HEK293T (cell line): ENCODE measurements at regions not wholly inside any gene's neighbourhood (a gene's known extent, or its start where the extent isn't known, plus 50 kb on each side); places are given as distances from the start of the nearest gene placed in this dataset.
"Not testable (repeated sequence)": the region's sequence is repeated elsewhere in the genome, so short reads cannot be mapped to it uniquely, and the experiment has no call there.

ENCODE experiments used
- CTCF ChIA-PET: fragments of 350-600 bp; formaldehyde crosslinking; extraction: SDS; loops from one replicate; lab custom pipeline; 2021; ENCODE audit warnings: antibody characterized with exemption, inconsistent platforms; lab: Yijun Ruan, JAX
- POLR2A ChIA-PET: fragments of 350-600 bp; formaldehyde crosslinking; extraction: SDS; loops from one replicate; lab custom pipeline; 2020; ENCODE audit warnings: antibody characterized with exemption, inconsistent platforms; lab: Yijun Ruan, JAX
- DNase-seq: peaks from one replicate; pipeline ENCODE4 v3.0.0; 2012; ENCODE audit warnings: mixed read lengths; ENCODE audit errors: extremely low spot score
- ARNT ChIP-seq: fragments of 450-650 bp; IDR thresholded peaks from 2 replicates; pipeline ENCODE4 v1.6.1; 2017; ENCODE audit warnings: mild to moderate bottlenecking
- BHLHE40 ChIP-seq: fragments of 450-650 bp; IDR thresholded peaks from 2 replicates; pipeline ENCODE4 v1.6.1; 2016; ENCODE audit warnings: mild to moderate bottlenecking, moderate library complexity, borderline replicate concordance
- CTBP1 ChIP-seq: fragments of 450-650 bp; IDR thresholded peaks from 2 replicates; pipeline ENCODE4 v1.6.1; 2016; ENCODE audit warnings: borderline replicate concordance
- ELF4 ChIP-seq: fragments of 450-650 bp; IDR thresholded peaks from 2 replicates; pipeline ENCODE4 v1.6.1; 2017; ENCODE audit warnings: antibody characterized with exemption
- FOXA1 ChIP-seq: fragments of 450-650 bp; IDR thresholded peaks from 2 replicates; pipeline ENCODE4 v1.6.1; 2016; ENCODE audit warnings: mild to moderate bottlenecking
- FOXK2 ChIP-seq: fragments of 450-650 bp; IDR thresholded peaks from 2 replicates; pipeline ENCODE4 v1.6.1; 2016; ENCODE audit warnings: mild to moderate bottlenecking
- FOXM1 ChIP-seq: fragments of 450-650 bp; IDR thresholded peaks from 2 replicates; pipeline ENCODE4 v1.6.1; 2017; ENCODE audit warnings: mild to moderate bottlenecking, borderline replicate concordance
- HDGF ChIP-seq: fragments of 450-650 bp; IDR thresholded peaks from 2 replicates; pipeline ENCODE4 v1.6.1; 2017; ENCODE audit warnings: antibody characterized with exemption, borderline replicate concordance
- L3MBTL2 ChIP-seq: fragments of 450-650 bp; conservative IDR thresholded peaks from 2 replicates; pipeline ENCODE4 v1.6.1; 2016; ENCODE audit warnings: mild to moderate bottlenecking
- LEF1 ChIP-seq: fragments of 450-650 bp; IDR thresholded peaks from 2 replicates; pipeline ENCODE4 v1.6.1; 2017; ENCODE audit warnings: mild to moderate bottlenecking, borderline replicate concordance
- NFRKB ChIP-seq: fragments of 450-650 bp; IDR thresholded peaks from 2 replicates; pipeline ENCODE4 v1.6.1; 2016; ENCODE audit warnings: mild to moderate bottlenecking, moderate library complexity
- PKNOX1 ChIP-seq: fragments of 450-650 bp; IDR thresholded peaks from 2 replicates; pipeline ENCODE4 v1.6.1; 2016
- SP1 ChIP-seq: fragments of 450-650 bp; IDR thresholded peaks from 2 replicates; pipeline ENCODE4 v1.6.1; 2017
- SUZ12 ChIP-seq: fragments of 450-650 bp; IDR thresholded peaks from 2 replicates; pipeline ENCODE4 v1.6.1; 2016; ENCODE audit warnings: mild to moderate bottlenecking
- TARDBP ChIP-seq: fragments of 450-650 bp; IDR thresholded peaks from 2 replicates; pipeline ENCODE4 v1.6.1; 2016
- ZNF384 ChIP-seq: fragments of 450-650 bp; IDR thresholded peaks from 2 replicates; pipeline ENCODE4 v1.6.1; 2016

GRCh38 chr15:31606931-31607497 is 280.4 kb downstream of the KLF13 start:
- no peak for TF ChIP-seq ELF4
- no peak for TF ChIP-seq TARDBP
- no peak for TF ChIP-seq NFRKB
- TF ChIP-seq FOXK2: no peak
- TF ChIP-seq LEF1: no peak
- no peak for TF ChIP-seq ZNF384
- TF ChIP-seq HDGF: no peak
- no peak for DNase-seq

GRCh38 chr15:31607656-31608055 is 281.0 kb downstream of the KLF13 start:
- TF ChIP-seq ELF4 (no peak), BHLHE40 (no peak), FOXA1 (no peak), CTBP1 (no peak), FOXM1 (no peak), HDGF (no peak), SUZ12 (no peak)
- POLR2A ChIA-PET: no interaction called here
- DNase-seq: no peak
- CTCF ChIA-PET: no interaction called here

More at GRCh38 chr15:31606931-31607497, 280.4 kb downstream of the KLF13 start:
- CTCF ChIA-PET: no interaction called here
- POLR2A ChIA-PET: no interaction called here

- no peak for TF ChIP-seq BHLHE40
- TF ChIP-seq HDGF: no peak
- TF ChIP-seq ARNT: no peak
- no peak for TF ChIP-seq FOXM1
- TF ChIP-seq FOXA1: no peak
- TF ChIP-seq SP1: no peak
- no peak for TF ChIP-seq SUZ12
- TF ChIP-seq CTBP1: no peak
- no peak for TF ChIP-seq LEF1
- no peak for TF ChIP-seq FOXK2
- TF ChIP-seq L3MBTL2: no peak
- no peak for TF ChIP-seq TARDBP
- no peak for TF ChIP-seq ZNF384
- no peak for TF ChIP-seq NFRKB
- TF ChIP-seq ELF4: no peak
- no peak for TF ChIP-seq PKNOX1
- DNase-seq: no peak
- POLR2A ChIA-PET: no interaction called here
- CTCF ChIA-PET: interaction anchor here (0.7 kb wide), 1 partner anchor 471 kb away, joined by 3 read pairs; no protein-coding TSS in a partner anchor
Measured at GRCh38 chr15:31609258-31609681, 282.6 kb downstream of the KLF13 start.

- ChIA-PET POLR2A (no interaction called here), CTCF (interaction anchor here (0.7 kb wide), 1 partner anchor 472 kb away, joined by 3 read pairs; no protein-coding TSS in a partner anchor)
- TF ChIP-seq FOXM1 (no peak), HDGF (no peak), SUZ12 (no peak), BHLHE40 (no peak), ELF4 (no peak), TARDBP (no peak), PKNOX1 (no peak), L3MBTL2 (no peak), CTBP1 (no peak), FOXK2 (no peak), ZNF384 (no peak), FOXA1 (no peak), LEF1 (no peak), NFRKB (no peak), ARNT (no peak), SP1 (no peak)
- DNase-seq: no peak
Measured at GRCh38 chr15:31609906-31610305, 283.3 kb downstream of the KLF13 start.

GRCh38 chr15:31615643-31616415 is 289.2 kb downstream of the KLF13 start:
- ChIA-PET CTCF (no interaction called here), POLR2A (no interaction called here)
- TF ChIP-seq NFRKB (no peak), ARNT (no peak), HDGF (no peak), L3MBTL2 (no peak), SP1 (no peak), FOXA1 (no peak), PKNOX1 (no peak), SUZ12 (no peak), FOXK2 (no peak), FOXM1 (no peak), CTBP1 (no peak), TARDBP (no peak), LEF1 (no peak), ZNF384 (no peak), ELF4 (no peak)
- DNase-seq: no peak

- CTCF ChIA-PET, DNase-seq, POLR2A ChIA-PET: not testable (repeated sequence)
Measured at GRCh38 chr15:31623297-31623696, 296.7 kb downstream of the KLF13 start.

- DNase-seq, POLR2A ChIA-PET, CTCF ChIA-PET: not testable (repeated sequence)
Measured at GRCh38 chr15:31624115-31624514, 297.5 kb downstream of the KLF13 start.

GRCh38 chr15:31635715-31636114 is 309.1 kb downstream of the KLF13 start:
- DNase-seq, CTCF ChIA-PET, POLR2A ChIA-PET: not testable (repeated sequence)

GRCh38 chr15:31636911-31637310 is 310.3 kb downstream of the KLF13 start:
- CTCF ChIA-PET: interaction anchor here (0.7 kb wide), 1 partner anchor 437 kb away, joined by 5 read pairs; no protein-coding TSS in a partner anchor
- DNase-seq, POLR2A ChIA-PET: not testable (repeated sequence)

- DNase-seq, CTCF ChIA-PET, POLR2A ChIA-PET: not testable (repeated sequence)
Measured at GRCh38 chr15:31643955-31644354, 317.3 kb downstream of the KLF13 start.
